HG02610 (cell line): ENCODE measurements at regions not wholly inside any gene's neighbourhood (a gene's known extent, or its start where the extent isn't known, plus 50 kb on each side); places are given as distances from the start of the nearest gene placed in this dataset.
A peak's percentile ranks its signal among the peaks of the same experiment; 100 is the strongest.
"Not testable (repeated sequence)": the region's sequence is repeated elsewhere in the genome, so short reads cannot be mapped to it uniquely, and the experiment has no call there.

Experiments
- ATAC-seq: cut with Tn5 transposase; IDR thresholded peaks from one replicate; pipeline ENCODE4 v1.9.1; 2021; ENCODE audit warnings: mild to moderate bottlenecking, moderate library complexity; ENCODE audit not compliant: unreplicated experiment

DNA sequence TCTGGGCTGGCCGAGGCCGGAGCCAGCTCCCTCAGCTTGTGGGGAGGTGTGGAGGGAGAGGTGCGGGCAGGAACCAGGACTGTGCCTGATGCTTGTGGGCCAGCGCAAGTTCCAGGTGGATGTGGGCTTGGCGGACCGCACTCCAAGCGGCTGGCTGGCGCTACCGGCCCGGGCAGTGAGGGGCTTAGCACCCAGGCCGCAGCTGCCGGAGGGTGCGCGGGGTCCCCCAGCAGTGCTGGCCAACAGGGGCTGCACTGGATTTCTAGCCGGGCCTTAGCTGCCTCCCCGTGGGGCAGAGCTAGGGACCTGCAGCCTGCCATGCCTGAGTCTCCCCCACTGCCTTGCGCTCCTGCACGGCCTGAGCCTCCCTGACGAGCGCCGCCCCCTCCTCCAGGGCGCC is 242.8 kb downstream of the CCSER2 start:
- no peak for ATAC-seq

- no peak for ATAC-seq
Measured at GRCh38 chr10:84574102-84574501, 245.7 kb downstream of the CCSER2 start.

DNA sequence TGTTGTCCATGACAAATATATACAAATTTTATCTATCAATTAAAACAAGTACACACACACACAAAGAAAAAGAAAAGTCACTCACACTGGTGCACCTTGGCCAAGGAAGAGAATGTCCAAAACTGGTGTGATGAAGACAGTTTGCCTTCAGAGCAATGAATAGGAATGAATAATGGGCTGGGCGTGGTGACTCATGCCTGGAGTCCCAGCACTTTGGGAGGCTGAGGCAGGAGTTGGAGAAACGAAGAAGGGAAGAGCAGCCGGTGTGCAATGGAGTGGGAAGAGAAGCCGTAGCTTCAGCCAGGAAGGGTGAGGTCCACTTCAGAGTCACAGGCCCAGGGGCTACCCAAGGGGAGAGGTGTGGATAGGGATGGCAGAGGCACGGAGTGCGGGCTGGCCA is 253.6 kb downstream of the CCSER2 start:
- ATAC-seq, result no peak

GRCh38 chr10:84583501-84583900 is 255.1 kb downstream of the CCSER2 start:
- ATAC-seq, result no peak

DNA sequence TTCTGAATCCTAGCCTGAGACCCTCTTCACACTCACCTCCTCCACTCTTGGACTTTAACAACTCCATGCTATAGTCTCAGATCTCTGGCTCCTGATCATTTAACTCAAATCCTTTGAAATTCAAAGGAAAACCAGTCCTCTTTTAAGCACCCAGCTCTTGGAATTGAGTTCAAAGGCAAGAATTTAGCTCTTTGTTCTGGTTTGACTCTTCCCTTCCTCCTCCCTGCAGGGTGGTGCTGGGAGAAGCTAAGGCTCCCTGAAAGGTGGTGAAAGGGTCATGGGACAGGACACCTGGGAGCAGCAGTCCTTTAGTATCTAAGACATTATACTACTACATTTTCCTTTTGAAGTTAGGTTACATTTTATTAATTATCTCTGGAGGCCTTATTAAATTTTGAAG is 259.4 kb downstream of the CCSER2 start:
- no peak for ATAC-seq

GRCh38 chr10:84588426-84588825 is 260.0 kb downstream of the CCSER2 start:
- ATAC-seq, result no peak

- ATAC-seq, result no peak
Measured at GRCh38 chr10:84588971-84589370, 260.6 kb downstream of the CCSER2 start.

GRCh38 chr10:84589526-84590205 is 261.3 kb downstream of the CCSER2 start:
- no peak for ATAC-seq

DNA sequence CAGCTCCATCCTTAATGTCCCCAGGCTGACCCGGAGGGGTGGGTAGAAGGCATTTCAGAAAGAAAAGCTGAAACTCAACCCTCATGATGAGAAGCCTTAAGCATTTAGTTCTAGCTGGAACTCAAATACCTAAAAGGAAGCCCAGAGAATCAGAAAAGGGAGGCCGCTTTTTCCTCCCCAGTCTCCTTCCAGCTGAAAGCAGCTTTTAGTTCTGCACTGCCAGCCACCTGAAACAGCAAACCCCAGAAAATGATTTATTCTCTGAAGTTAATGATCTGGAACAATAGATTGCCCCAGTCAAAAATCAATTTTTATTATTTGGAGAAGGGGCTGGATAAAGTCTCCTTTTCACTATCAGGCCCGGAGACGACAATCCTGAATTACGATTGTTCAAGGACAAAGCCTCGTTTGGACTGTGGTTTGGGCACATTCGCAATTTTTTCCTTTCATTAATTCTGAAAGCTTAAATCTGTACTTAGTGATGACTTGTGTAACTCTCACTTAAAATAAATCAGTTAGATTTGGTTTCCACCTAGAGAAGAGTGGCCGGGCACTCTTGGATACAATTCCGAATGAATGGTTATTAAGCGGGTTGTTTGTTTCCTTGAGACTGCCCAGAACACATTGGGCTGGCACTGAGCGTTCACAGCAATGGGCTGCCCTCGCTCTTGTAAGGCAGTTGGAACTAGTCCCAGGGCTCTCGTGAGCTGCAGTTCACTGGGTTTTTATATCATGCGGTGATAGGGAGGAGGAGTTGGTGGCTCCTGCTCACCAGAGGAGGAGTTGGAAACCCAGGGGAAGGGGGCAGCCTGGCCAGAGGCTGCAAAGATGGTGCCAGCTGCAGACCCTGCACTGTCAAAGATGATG is 262.2 kb downstream of the CCSER2 start:
- no peak for ATAC-seq

DNA sequence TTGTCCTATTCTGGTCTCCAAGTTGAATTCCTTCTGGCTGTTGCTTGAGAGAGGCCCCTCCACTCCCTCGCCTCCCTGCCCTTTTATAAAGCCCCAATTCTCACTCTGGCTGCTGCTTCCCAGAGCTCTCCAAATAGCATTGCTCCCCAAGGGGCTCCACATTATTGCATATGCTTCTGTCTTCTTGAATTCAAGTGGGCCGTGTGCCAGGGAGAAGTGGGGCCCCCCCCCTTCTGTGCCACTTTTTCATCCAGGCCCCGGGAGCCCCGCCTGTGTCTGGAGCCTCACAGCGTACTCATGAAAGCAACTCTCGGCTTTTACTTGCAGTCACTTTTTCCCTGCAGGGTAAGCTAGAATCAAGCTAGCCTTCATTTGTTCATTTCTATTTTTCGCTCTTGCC is 265.1 kb downstream of the CCSER2 start:
- no peak for ATAC-seq

DNA sequence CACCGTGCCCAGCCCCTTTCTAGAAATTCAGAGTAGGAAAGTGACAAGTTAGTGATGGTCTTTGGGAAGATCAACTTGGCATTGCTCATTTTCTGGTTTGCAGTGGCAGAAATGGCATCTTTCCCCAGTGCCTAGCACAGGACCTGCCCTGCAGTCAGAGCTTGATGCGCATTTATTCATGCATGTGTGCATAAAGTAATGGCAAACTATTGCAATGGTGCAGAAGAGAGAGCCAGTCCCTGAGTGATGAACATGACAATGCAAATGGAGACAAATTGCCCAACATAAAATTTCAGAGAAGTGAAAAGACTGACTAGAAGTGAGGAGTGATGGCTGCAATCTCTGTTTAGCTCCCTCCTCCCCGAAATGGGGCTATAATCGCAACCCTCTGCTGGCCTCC is 268.2 kb downstream of the CCSER2 start:
- ATAC-seq, result no peak

- ATAC-seq, result no peak
Measured at GRCh38 chr10:84599254-84599653, 270.9 kb downstream of the CCSER2 start.

GRCh38 chr10:84600947-84601346 is 272.6 kb downstream of the CCSER2 start:
- ATAC-seq, result no peak

DNA sequence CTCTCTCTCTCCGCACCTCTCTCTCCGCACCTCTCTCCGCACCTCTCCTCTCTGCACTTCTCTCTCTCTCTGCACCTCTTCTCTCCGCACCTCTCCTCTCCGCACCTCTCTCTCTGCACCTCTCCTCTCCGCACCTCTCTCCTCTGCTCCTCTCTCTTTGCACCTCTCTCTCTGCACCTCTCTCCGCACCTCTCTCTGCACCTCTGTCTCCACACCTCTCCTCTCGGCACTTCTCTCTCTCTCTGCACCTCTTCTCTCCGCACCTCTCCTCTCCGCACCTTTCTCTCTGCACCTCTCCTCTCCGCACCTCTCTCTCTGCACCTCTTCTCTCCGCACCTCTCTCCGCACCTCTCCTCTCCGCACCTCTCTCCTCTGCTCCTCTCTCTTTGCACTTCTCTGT is 274.2 kb downstream of the CCSER2 start:
- not testable (repeated sequence) for ATAC-seq

DNA sequence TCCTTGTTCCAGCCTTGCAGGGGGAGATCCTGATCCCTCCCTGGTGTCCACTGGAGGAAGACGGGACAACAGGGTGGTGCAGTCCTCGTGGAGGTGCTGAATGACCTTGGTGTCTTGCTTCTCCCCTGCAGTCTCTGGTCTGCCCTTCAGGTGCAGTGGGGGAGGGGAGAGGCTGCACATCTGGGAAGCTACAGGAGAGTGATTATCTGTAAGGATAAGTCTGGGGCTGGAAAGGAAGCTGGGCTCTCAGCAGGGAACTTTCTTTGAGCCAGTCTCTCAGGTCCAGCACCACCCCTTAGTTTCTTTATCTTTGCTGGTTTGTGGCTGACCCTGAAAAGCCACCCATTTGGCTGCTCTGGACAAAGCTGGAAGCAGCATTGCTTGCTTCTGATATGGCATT is 275.6 kb downstream of the CCSER2 start:
- no peak for ATAC-seq

DNA sequence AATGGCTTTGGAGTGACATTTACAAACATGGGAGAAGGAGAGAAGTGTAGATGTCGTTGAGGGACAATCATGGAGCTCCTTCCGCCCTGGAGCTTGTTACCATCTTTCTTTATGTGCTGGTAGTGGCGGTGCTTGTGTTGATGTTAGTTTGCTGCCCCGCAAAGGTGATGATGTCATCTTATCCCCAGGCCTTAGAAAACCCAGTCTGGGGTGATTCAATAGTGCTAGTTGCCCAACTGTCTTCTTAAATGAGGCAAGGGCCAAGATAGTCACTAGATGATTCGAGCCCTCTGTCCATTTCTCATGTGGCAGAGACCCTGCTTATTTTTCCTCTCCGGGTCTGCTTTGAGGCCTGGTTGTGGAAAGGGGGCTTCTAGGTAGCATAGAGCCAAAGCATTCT is 277.4 kb downstream of the CCSER2 start:
- ATAC-seq, result no peak

- ATAC-seq, result no peak
Measured at GRCh38 chr10:84606428-84606827, 278.0 kb downstream of the CCSER2 start.

DNA sequence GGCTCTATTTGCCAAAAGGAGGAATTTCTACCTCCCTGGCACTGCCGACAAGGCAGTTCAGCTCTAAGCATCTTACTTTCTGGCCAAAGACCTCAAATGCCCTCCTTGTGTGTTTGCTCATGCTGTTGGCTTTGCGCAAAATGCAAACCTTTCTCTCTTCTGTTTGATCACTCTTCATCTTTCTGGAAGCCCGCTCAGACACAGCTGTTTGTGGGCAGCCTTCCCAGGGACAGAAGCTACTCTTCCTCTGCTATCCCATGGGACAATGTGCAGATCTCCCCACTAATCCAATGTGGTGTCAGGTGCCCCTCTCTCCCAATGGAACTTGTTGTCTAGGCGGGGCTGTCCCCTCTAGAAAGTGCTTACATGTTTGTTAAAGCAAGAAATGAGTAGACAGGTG is 278.7 kb downstream of the CCSER2 start:
- ATAC-seq, result no peak

- peak; percentile 15 for ATAC-seq
Measured at GRCh38 chr10:84607523-84607922, 279.1 kb downstream of the CCSER2 start.

DNA sequence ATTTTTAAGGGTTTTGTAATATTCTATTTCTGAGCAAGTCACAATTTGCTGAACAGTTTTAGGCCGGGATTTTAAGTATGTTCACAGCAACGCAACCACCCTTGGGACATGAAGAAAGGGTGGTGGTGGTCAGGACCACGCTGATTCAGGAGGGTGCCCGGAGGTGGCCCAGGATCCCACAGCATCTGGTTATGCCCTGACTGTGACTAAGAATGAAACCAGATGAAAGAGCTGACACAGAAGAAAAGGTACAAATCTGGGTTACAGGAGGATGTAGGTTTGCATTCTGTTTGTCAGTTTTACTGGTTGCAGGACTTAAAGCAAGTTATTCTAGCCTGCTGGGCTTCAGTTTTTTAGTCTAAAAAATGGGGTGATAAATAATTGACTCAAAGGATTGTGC is 279.7 kb downstream of the CCSER2 start:
- peak; percentile 69 for ATAC-seq

GRCh38 chr10:84613336-84614021 is 285.1 kb downstream of the CCSER2 start:
- peak; percentile 53 for ATAC-seq
